Tibial nerve (tissue), 4 donors: ENCODE measurements at regions not wholly inside any gene's neighbourhood (a gene's known extent, or its start where the extent isn't known, plus 50 kb on each side); places are given as distances from the start of the nearest gene placed in this dataset.
A peak's percentile ranks its signal among the peaks of the same experiment; 100 is the strongest.

Source experiments
- DNase-seq, 2 donors: peaks; one replicate each; pipeline ENCODE4 v3.0.0-alpha.2; 2019; ENCODE audit warnings: low spot score in 2 of 2
- H3K27ac ChIP-seq, 4 donors: fragments of 200-600 bp; sonication (generic) in 3 of 4; one replicate each; pipeline ENCODE4 v1.5.1; 2017 to 2019; ENCODE audit warnings: mild to moderate bottlenecking in 1 of 4
- H3K27me3 ChIP-seq, 2 donors: fragments of 200-600 bp; sonication (generic) in 1 of 2; one replicate each; pipeline versions ENCODE4 v1.5.1 to v1.6.0; 2017 to 2019
- H3K36me3 ChIP-seq, 3 donors: fragments of 200-600 bp; sonication (generic); one replicate each; pipeline ENCODE4 v1.5.1; 2018 to 2019
- H3K4me1 ChIP-seq, 4 donors: fragments of 200-600 bp; sonication (generic) in 3 of 4; one replicate each; pipeline ENCODE4 v1.5.1; 2017 to 2019
- H3K4me3 ChIP-seq, 4 donors: fragments of 200-600 bp; sonication (generic) in 3 of 4; one replicate each; pipeline ENCODE4 v1.5.1; 2017 to 2019; ENCODE audit warnings: mild to moderate bottlenecking in 1 of 4, moderate library complexity in 1 of 4
- H3K9me3 ChIP-seq, 4 donors: fragments of 200-600 bp; sonication (generic) in 3 of 4; one replicate each; pipeline ENCODE4 v1.5.1; 2017 to 2019
- CTCF ChIP-seq, 5 experiments: fragments of 200-600 bp in 3 of 5; fragments of 450-650 bp in 2 of 5; sonication (generic) in 3 of 5; IDR thresholded peaks; one replicate each; pipeline ENCODE4 v1.5.1; 2016 to 2019; ENCODE audit warnings: antibody characterized with exemption in 5 of 5, mild to moderate bottlenecking in 3 of 5, moderate library complexity in 2 of 5
- EP300 ChIP-seq, 2 donors: sonication (generic); formaldehyde crosslinking; IDR thresholded peaks; one replicate each; pipeline ENCODE4 v1.6.1; 2017; ENCODE audit warnings: antibody characterized with exemption in 2 of 2, mild to moderate bottlenecking in 1 of 2
- POLR2A ChIP-seq, 2 donors: fragments of 450-650 bp; IDR thresholded peaks; one replicate each; pipeline ENCODE4 v1.6.1; 2017; ENCODE audit warnings: antibody characterized with exemption in 2 of 2, mild to moderate bottlenecking in 2 of 2, moderate library complexity in 2 of 2
- WGBS, 2 donors: methylation state at CpG; one replicate each; pipeline ENCODE4 v1.1.5; 2018; 5-methylcytosine and 5-hydroxymethylcytosine counted together

GRCh38 chrX:147828719-147829118, 83.0 kb upstream of the FMR1 start:
- no peaks in the 10 kb centered on the region for H3K36me3 ChIP-seq
- H3K4me1 ChIP-seq, result no peaks in the 10 kb centered on the region
- no peak for DNase-seq
- TF ChIP-seq CTCF (IDR thresholded peaks at IDR 0.05), result no peak
- TF ChIP-seq POLR2A (IDR thresholded peaks at IDR 0.05), result no peak
- no peak for TF ChIP-seq EP300 (IDR thresholded peaks at IDR 0.05)
- H3K9me3 ChIP-seq, result no peaks in the 10 kb centered on the region
- no peak overlapping the region for H3K4me3 ChIP-seq
- 85 to 100% methylated on average over 7 to 16 of the region's 16 CpGs for WGBS, 2 donors
- H3K27me3 ChIP-seq, result no peaks in the 10 kb centered on the region
- no peak overlapping the region for H3K27ac ChIP-seq

- 30 to 40% methylated on average over 2 of the region's 2 CpGs for WGBS, 2 donors
- TF ChIP-seq CTCF (IDR thresholded peaks at IDR 0.05) (no peak), EP300 (IDR thresholded peaks at IDR 0.05) (no peak), POLR2A (IDR thresholded peaks at IDR 0.05) (no peak)
- H3K27me3 ChIP-seq, result no peaks in the 10 kb centered on the region
Observed at GRCh38 chrX:147832707-147833348, 78.9 kb upstream of the FMR1 start.

GRCh38 chrX:147838465-147839131, 73.1 kb upstream of the FMR1 start:
- Histone ChIP-seq H3K4me3 (no peak overlapping the region), H3K4me1 (no peaks in the 10 kb centered on the region), H3K9me3 (no peaks in the 10 kb centered on the region), H3K27me3 (no peaks in the 10 kb centered on the region), H3K36me3 (no peaks in the 10 kb centered on the region), H3K27ac (no peak overlapping the region)
- no peak for TF ChIP-seq EP300 (IDR thresholded peaks at IDR 0.05)
- TF ChIP-seq CTCF (IDR thresholded peaks at IDR 0.05), result peak in 1 of 5 experiments; percentile 28
- WGBS, 2 donors, result 31 to 57% methylated on average over 1 of the region's 1 CpG
- no peak for DNase-seq

More at GRCh38 chrX:147832707-147833348, 78.9 kb upstream of the FMR1 start:
- H3K27ac ChIP-seq, result no peak overlapping the region
- no peaks in the 10 kb centered on the region for H3K36me3 ChIP-seq
- H3K4me1 ChIP-seq, result no peaks in the 10 kb centered on the region
- H3K9me3 ChIP-seq, result no peaks in the 10 kb centered on the region
- H3K4me3 ChIP-seq, result no peak overlapping the region
- DNase-seq, result no peak

GRCh38 chrX:147846676-147847075, 65.0 kb upstream of the FMR1 start:
- Histone ChIP-seq H3K4me1 (no peaks in the 10 kb centered on the region), H3K4me3 (no peak overlapping the region), H3K9me3 (no peaks in the 10 kb centered on the region), H3K27ac (no peak overlapping the region), H3K36me3 (no peaks in the 10 kb centered on the region), H3K27me3 (no peaks in the 10 kb centered on the region)
- DNase-seq, result no peak
- 46 to 64% methylated on average over 3 of the region's 3 CpGs for WGBS, 2 donors
- TF ChIP-seq CTCF (IDR thresholded peaks at IDR 0.05), result no peak
- TF ChIP-seq EP300 (IDR thresholded peaks at IDR 0.05), result no peak
- TF ChIP-seq POLR2A (IDR thresholded peaks at IDR 0.05), result no peak

GRCh38 chrX:147847999-147848398, 63.7 kb upstream of the FMR1 start:
- Histone ChIP-seq H3K4me1 (no peaks in the 10 kb centered on the region), H3K4me3 (no peak overlapping the region), H3K27ac (no peak overlapping the region), H3K27me3 (no peaks in the 10 kb centered on the region), H3K36me3 (no peaks in the 10 kb centered on the region), H3K9me3 (no peaks in the 10 kb centered on the region)
- TF ChIP-seq POLR2A (IDR thresholded peaks at IDR 0.05) (no peak), EP300 (IDR thresholded peaks at IDR 0.05) (no peak), CTCF (IDR thresholded peaks at IDR 0.05) (no peak)
- DNase-seq, result no peak
- 38% methylated on average over 7 of the region's 7 CpGs for WGBS, 2 donors
